ENCODE measurements at regions not wholly inside any gene's neighbourhood (a gene's known extent, or its start where the extent isn't known, plus 50 kb on each side); places are given as distances from the start of the nearest gene placed in this dataset.

- TF ChIP-seq, protein P1, sequence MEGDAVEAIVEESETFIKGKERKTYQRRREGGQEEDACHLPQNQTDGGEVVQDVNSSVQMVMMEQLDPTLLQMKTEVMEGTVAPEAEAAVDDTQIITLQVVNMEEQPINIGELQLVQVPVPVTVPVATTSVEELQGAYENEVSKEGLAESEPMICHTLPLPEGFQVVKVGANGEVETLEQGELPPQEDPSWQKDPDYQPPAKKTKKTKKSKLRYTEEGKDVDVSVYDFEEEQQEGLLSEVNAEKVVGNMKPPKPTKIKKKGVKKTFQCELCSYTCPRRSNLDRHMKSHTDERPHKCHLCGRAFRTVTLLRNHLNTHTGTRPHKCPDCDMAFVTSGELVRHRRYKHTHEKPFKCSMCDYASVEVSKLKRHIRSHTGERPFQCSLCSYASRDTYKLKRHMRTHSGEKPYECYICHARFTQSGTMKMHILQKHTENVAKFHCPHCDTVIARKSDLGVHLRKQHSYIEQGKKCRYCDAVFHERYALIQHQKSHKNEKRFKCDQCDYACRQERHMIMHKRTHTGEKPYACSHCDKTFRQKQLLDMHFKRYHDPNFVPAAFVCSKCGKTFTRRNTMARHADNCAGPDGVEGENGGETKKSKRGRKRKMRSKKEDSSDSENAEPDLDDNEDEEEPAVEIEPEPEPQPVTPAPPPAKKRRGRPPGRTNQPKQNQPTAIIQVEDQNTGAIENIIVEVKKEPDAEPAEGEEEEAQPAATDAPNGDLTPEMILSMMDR (tag by site-specific recombination; IDR thresholded peaks at IDR 0.05): no peak
- no peak for TF ChIP-seq ZNF792 (tag by site-specific recombination; IDR thresholded peaks at IDR 0.05)
- TF ChIP-seq ZNF624 (tag by site-specific recombination; IDR thresholded peaks at IDR 0.05): no peak
- no peak for TF ChIP-seq ZSCAN23 (tag by site-specific recombination; IDR thresholded peaks at IDR 0.05)
- no peak for TF ChIP-seq ZNF157 (tag by site-specific recombination; IDR thresholded peaks at IDR 0.05)
- TF ChIP-seq, protein P2, sequence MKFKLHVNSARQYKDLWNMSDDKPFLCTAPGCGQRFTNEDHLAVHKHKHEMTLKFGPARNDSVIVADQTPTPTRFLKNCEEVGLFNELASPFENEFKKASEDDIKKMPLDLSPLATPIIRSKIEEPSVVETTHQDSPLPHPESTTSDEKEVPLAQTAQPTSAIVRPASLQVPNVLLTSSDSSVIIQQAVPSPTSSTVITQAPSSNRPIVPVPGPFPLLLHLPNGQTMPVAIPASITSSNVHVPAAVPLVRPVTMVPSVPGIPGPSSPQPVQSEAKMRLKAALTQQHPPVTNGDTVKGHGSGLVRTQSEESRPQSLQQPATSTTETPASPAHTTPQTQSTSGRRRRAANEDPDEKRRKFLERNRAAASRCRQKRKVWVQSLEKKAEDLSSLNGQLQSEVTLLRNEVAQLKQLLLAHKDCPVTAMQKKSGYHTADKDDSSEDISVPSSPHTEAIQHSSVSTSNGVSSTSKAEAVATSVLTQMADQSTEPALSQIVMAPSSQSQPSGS (tag by site-specific recombination; IDR thresholded peaks at IDR 0.05; ENCODE audit: low read depth): no peak
- no peak for TF ChIP-seq ZNF280D (tag by site-specific recombination; IDR thresholded peaks at IDR 0.05)
These were observed 683.1 kb upstream of the POM121L12 start for GRCh38 chr7:52352013-52352981.

All from HEK293 (cell line).